D341Med (cell line): ENCODE measurements at regions not wholly inside any gene's neighbourhood (a gene's known extent, or its start where the extent isn't known, plus 50 kb on each side); places are given as distances from the start of the nearest gene placed in this dataset.
A peak's percentile ranks its signal among the peaks of the same experiment; 100 is the strongest.
"Not testable (repeated sequence)": the region's sequence is repeated elsewhere in the genome, so short reads cannot be mapped to it uniquely, and the experiment has no call there.

Source experiments
- DNase-seq: peaks from one replicate; pipeline ENCODE4 v3.0.0; 2012; ENCODE audit warnings: low spot score

GRCh38 chr14:21825149-21825743 is 151.6 kb upstream of the OR4E1 start:
- peak; percentile 49 for DNase-seq

- no peak for DNase-seq
Observed at GRCh38 chr14:21822109-21822508, 148.5 kb upstream of the OR4E1 start.

- DNase-seq = no peak
Observed at GRCh38 chr14:21820631-21821030, 147.0 kb upstream of the OR4E1 start.

- DNase-seq = not testable (repeated sequence)
Observed at GRCh38 chr14:21819891-21820290, 146.3 kb upstream of the OR4E1 start.

- DNase-seq = not testable (repeated sequence)
Observed at GRCh38 chr14:21817010-21817409, 143.4 kb upstream of the OR4E1 start.

GRCh38 chr14:21807975-21808374 is 134.4 kb upstream of the OR4E1 start:
- DNase-seq = no peak

- DNase-seq = no peak
Observed at GRCh38 chr14:21804981-21805380, 131.4 kb upstream of the OR4E1 start.

GRCh38 chr14:21802441-21802840 is 128.8 kb upstream of the OR4E1 start:
- no peak for DNase-seq

GRCh38 chr14:21796916-21797315 is 123.3 kb upstream of the OR4E1 start:
- DNase-seq = no peak

GRCh38 chr14:21795456-21795855 is 121.8 kb upstream of the OR4E1 start:
- no peak for DNase-seq

- no peak for DNase-seq
Observed at GRCh38 chr14:21791749-21792148, 118.1 kb upstream of the OR4E1 start.

- DNase-seq = not testable (repeated sequence)
Observed at GRCh38 chr14:21788687-21789086, 115.1 kb upstream of the OR4E1 start.

GRCh38 chr14:21787242-21787641 is 113.6 kb upstream of the OR4E1 start:
- DNase-seq = not testable (repeated sequence)

- no peak for DNase-seq
Observed at GRCh38 chr14:21781543-21781942, 107.9 kb upstream of the OR4E1 start.

GRCh38 chr14:21780429-21781084 is 106.9 kb upstream of the OR4E1 start:
- DNase-seq = no peak

GRCh38 chr14:21771671-21772070 is 98.1 kb upstream of the OR4E1 start:
- DNase-seq = no peak

- no peak for DNase-seq
Observed at GRCh38 chr14:21768875-21769257, 95.2 kb upstream of the OR4E1 start.

GRCh38 chr14:21768116-21768874 is 94.7 kb upstream of the OR4E1 start:
- DNase-seq = peak; percentile 56

GRCh38 chr14:21760360-21760759 is 86.7 kb upstream of the OR4E1 start:
- not testable (repeated sequence) for DNase-seq

GRCh38 chr14:21749306-21749868 is 75.8 kb upstream of the OR4E1 start:
- DNase-seq = no peak

- DNase-seq = peak; percentile 58
Observed at GRCh38 chr14:21748869-21749303, 75.3 kb upstream of the OR4E1 start.

- DNase-seq = no peak
Observed at GRCh38 chr14:21735639-21736307, 62.2 kb upstream of the OR4E1 start.
